ENCODE measurements at regions not wholly inside any gene's neighbourhood (a gene's known extent, or its start where the extent isn't known, plus 50 kb on each side); places are given as distances from the start of the nearest gene placed in this dataset.

GRCh38 chr14:83196236-83196635, 1662.6 kb upstream of the SEL1L start:
- TF ChIP-seq POLR2A (IDR thresholded peaks at IDR 0.05; ENCODE audit: low read depth, low read length) (no peak), TAF1 (IDR thresholded peaks at IDR 0.05; ENCODE audit: low read depth, low read length) (no peak)

Data from GM12891 (cell line).